Thyroid gland (tissue), 4 donors: ENCODE measurements at regions not wholly inside any gene's neighbourhood (a gene's known extent, or its start where the extent isn't known, plus 50 kb on each side); places are given as distances from the start of the nearest gene placed in this dataset.

Source experiments
- CTCF ChIP-seq, 6 experiments: fragments of 200-600 bp in 3 of 6; fragments of 450-650 bp in 3 of 6; sonication (generic) in 3 of 6; IDR thresholded peaks; one replicate each; pipeline ENCODE4 v1.5.1; 2016 to 2019; ENCODE audit warnings: antibody characterized with exemption in 6 of 6, mild to moderate bottlenecking in 2 of 6, inconsistent platforms in 1 of 6, moderate library complexity in 1 of 6
- POLR2A ChIP-seq, 2 donors: fragments of 450-650 bp; IDR thresholded peaks; one replicate each; pipeline ENCODE4 v1.6.1; 2017; ENCODE audit warnings: antibody characterized with exemption in 2 of 2, mild to moderate bottlenecking in 2 of 2, moderate library complexity in 1 of 2

GRCh38 chrX:69068301-69069085 is 96.8 kb downstream of the PJA1 start:
- TF ChIP-seq CTCF (IDR thresholded peaks at IDR 0.05) (no peak), POLR2A (IDR thresholded peaks at IDR 0.05) (no peak)
